ENCODE measurements at regions not wholly inside any gene's neighbourhood (a gene's known extent, or its start where the extent isn't known, plus 50 kb on each side); places are given as distances from the start of the nearest gene placed in this dataset.

DNA sequence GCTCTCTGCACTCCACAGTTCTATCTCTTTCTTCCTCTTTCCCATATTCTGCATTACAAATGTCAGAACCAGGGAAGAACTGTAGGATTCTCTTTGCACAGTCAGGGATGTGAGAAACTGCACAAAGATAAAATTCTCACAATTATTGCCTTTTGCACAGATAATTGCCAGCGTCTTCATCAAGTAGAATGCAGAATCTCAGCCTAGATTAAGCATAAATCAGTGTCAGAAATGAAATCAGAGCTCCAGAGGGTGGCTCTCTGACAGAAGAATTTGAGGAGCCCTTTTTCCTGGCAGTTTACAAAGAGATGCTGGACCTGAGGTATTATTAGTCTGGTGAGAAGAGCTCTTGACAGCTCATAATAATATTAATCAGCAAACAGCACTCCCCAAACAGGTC, 173.1 kb downstream of the PTH2R start:
- TF ChIP-seq, protein P1, sequence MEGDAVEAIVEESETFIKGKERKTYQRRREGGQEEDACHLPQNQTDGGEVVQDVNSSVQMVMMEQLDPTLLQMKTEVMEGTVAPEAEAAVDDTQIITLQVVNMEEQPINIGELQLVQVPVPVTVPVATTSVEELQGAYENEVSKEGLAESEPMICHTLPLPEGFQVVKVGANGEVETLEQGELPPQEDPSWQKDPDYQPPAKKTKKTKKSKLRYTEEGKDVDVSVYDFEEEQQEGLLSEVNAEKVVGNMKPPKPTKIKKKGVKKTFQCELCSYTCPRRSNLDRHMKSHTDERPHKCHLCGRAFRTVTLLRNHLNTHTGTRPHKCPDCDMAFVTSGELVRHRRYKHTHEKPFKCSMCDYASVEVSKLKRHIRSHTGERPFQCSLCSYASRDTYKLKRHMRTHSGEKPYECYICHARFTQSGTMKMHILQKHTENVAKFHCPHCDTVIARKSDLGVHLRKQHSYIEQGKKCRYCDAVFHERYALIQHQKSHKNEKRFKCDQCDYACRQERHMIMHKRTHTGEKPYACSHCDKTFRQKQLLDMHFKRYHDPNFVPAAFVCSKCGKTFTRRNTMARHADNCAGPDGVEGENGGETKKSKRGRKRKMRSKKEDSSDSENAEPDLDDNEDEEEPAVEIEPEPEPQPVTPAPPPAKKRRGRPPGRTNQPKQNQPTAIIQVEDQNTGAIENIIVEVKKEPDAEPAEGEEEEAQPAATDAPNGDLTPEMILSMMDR (optimal IDR thresholded peaks at IDR 0.05 in 1 of 3, IDR thresholded peaks at IDR 0.05 in 1 of 3, conservative IDR thresholded peaks at IDR 0.05 in 1 of 3; ENCODE audit: extremely low read depth in 1 of 3, insufficient read depth in 2 of 3, low read length in 3 of 3): no peak
- TF ChIP-seq EZH2 (IDR thresholded peaks at IDR 0.05; ENCODE audit: low read length): no peak

All from keratinocyte (primary cell).